Neural progenitor cell (in vitro differentiated cells): ENCODE measurements at regions not wholly inside any gene's neighbourhood (a gene's known extent, or its start where the extent isn't known, plus 50 kb on each side); places are given as distances from the start of the nearest gene placed in this dataset.

Source experiments
- DNase-seq: peaks from one replicate; pipeline ENCODE4 v3.0.0-alpha.2; 2016; ENCODE audit warnings: low spot score
- H2AFZ ChIP-seq: fragments of 200-600 bp; sonication (generic); replicated peaks from 2 replicates; pipeline ENCODE4 v1.6.1; 2016; ENCODE audit warnings: antibody characterized with exemption
- H3F3A ChIP-seq: fragments of 200-600 bp; sonication (generic); 2 replicates; pipeline ENCODE4 v1.6.1; 2016; ENCODE audit warnings: antibody characterized with exemption, low read depth
- H3K27ac ChIP-seq: fragments of 200-600 bp; sonication (generic); 2 replicates; pipeline ENCODE4 v1.5.1; 2016; ENCODE audit warnings: mild to moderate bottlenecking
- H3K27me3 ChIP-seq: fragments of 200-600 bp; sonication (generic); 2 replicates; pipeline ENCODE4 v1.6.1; 2016; ENCODE audit warnings: mild to moderate bottlenecking, moderate library complexity
- H3K36me3 ChIP-seq: fragments of 200-600 bp; sonication (generic); 2 replicates; pipeline ENCODE4 v1.5.1; 2016
- H3K4me1 ChIP-seq: fragments of 200-600 bp; sonication (generic); 2 replicates; pipeline ENCODE4 v1.6.1; 2016; ENCODE audit warnings: mixed run types
- H3K4me2 ChIP-seq: fragments of 200-600 bp; sonication (generic); 2 replicates; pipeline ENCODE4 v1.6.1; 2016
- H3K4me3 ChIP-seq: fragments of 200-600 bp; sonication (generic); 2 replicates; pipeline ENCODE4 v1.5.1; 2016
- H3K79me2 ChIP-seq: fragments of 200-600 bp; sonication (generic); 2 replicates; pipeline ENCODE4 v1.6.1; 2016; ENCODE audit warnings: low read depth
- H3K9ac ChIP-seq: fragments of 200-600 bp; sonication (generic); 2 replicates; pipeline ENCODE4 v1.6.1; 2016
- H3K9me3 ChIP-seq: fragments of 200-600 bp; sonication (generic); 2 replicates; pipeline ENCODE4 v1.5.1; 2016; ENCODE audit warnings: low read depth
- H4K20me1 ChIP-seq: fragments of 200-600 bp; sonication (generic); 2 replicates; pipeline ENCODE4 v1.6.1; 2016; ENCODE audit warnings: low read depth
- H3K27ac Mint-ChIP-seq: 3 replicates; pipeline ENCODE4 v1.8.0; 2021; ENCODE audit warnings: mixed read lengths
- H3K27me3 Mint-ChIP-seq: 2 replicates; pipeline ENCODE4 v1.8.0; 2022; ENCODE audit warnings: low read depth, mild to moderate bottlenecking, inconsistent platforms, moderate library complexity, mixed read lengths; ENCODE audit not compliant: insufficient read depth
- H3K36me3 Mint-ChIP-seq: 3 replicates; pipeline ENCODE4 v1.8.0; 2021; ENCODE audit warnings: mixed read lengths
- H3K4me1 Mint-ChIP-seq: 3 replicates; pipeline ENCODE4 v1.8.0; 2021; ENCODE audit warnings: mixed read lengths
- H3K4me3 Mint-ChIP-seq: 3 replicates; pipeline ENCODE4 v1.8.0; 2021; ENCODE audit warnings: mild to moderate bottlenecking, moderate library complexity, mixed read lengths
- H3K9me3 Mint-ChIP-seq: 3 replicates; pipeline ENCODE4 v1.8.0; 2020; ENCODE audit warnings: mixed read lengths
- EZH2 ChIP-seq: fragments of 200-600 bp; sonication (generic); IDR thresholded peaks from 2 replicates; pipeline ENCODE4 v1.6.1; 2017; ENCODE audit warnings: antibody characterized with exemption, mild to moderate bottlenecking, moderate library complexity
- EZH2phosphoT487 ChIP-seq: fragments of 200-600 bp; sonication (generic); IDR thresholded peaks from 2 replicates; pipeline ENCODE4 v1.6.1; 2017; ENCODE audit warnings: antibody characterized with exemption
- TF ChIP-seq, protein P1 (sequence below): fragments of 200-600 bp; sonication (generic); IDR thresholded peaks from 2 replicates; pipeline ENCODE4 v1.5.1; 2017; ENCODE audit warnings: antibody characterized with exemption, mild to moderate bottlenecking

- Histone ChIP-seq H2AFZ (no peak overlapping the region), H3K4me2 (no peak overlapping the region)
- H3K27ac Mint-ChIP-seq: no peak overlapping the region
Measured at GRCh38 chr18:2325308-2325849, 245.9 kb downstream of the METTL4 start.

DNA sequence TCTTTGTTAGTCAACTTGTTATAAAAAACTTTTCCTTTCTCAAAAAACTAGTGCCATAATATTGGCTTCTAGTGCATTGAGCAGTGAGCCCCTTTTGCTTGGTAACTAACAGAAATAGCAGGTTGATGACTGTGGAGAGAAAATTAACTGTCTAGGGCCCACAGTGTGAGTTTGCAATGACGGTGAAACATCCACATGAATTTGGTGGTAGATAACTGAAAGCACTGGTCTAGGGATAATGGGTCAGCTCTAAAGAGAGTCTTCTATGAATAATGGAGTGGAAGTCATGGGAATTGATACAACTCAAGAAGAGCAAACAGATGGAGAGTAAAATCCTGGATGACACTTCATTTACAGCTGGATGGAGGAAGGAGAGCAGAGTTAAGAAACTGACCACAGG is 245.4 kb downstream of the METTL4 start:
- Histone ChIP-seq H4K20me1 (no peaks in the 10 kb centered on the region), H2AFZ (no peak overlapping the region), H3K27me3 (no peaks in the 10 kb centered on the region), H3K4me2 (no peak overlapping the region), H3K79me2 (no peaks in the 10 kb centered on the region), H3K4me3 (no peak overlapping the region), H3K27ac (no peak overlapping the region), H3K4me1 (peaks cover 15% of the 10 kb centered on the region), H3K36me3 (no peaks in the 10 kb centered on the region), H3K9me3 (no peaks in the 10 kb centered on the region), H3K9ac (no peak overlapping the region), H3F3A (no peaks in the 10 kb centered on the region)
- Mint-ChIP-seq H3K9me3 (no peaks in the 10 kb centered on the region), H3K27me3 (no peaks in the 10 kb centered on the region), H3K36me3 (no peaks in the 10 kb centered on the region), H3K4me3 (no peak overlapping the region), H3K27ac (no peak overlapping the region), H3K4me1 (no peaks in the 10 kb centered on the region)
- TF ChIP-seq, protein P1, sequence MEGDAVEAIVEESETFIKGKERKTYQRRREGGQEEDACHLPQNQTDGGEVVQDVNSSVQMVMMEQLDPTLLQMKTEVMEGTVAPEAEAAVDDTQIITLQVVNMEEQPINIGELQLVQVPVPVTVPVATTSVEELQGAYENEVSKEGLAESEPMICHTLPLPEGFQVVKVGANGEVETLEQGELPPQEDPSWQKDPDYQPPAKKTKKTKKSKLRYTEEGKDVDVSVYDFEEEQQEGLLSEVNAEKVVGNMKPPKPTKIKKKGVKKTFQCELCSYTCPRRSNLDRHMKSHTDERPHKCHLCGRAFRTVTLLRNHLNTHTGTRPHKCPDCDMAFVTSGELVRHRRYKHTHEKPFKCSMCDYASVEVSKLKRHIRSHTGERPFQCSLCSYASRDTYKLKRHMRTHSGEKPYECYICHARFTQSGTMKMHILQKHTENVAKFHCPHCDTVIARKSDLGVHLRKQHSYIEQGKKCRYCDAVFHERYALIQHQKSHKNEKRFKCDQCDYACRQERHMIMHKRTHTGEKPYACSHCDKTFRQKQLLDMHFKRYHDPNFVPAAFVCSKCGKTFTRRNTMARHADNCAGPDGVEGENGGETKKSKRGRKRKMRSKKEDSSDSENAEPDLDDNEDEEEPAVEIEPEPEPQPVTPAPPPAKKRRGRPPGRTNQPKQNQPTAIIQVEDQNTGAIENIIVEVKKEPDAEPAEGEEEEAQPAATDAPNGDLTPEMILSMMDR: no peak
- TF ChIP-seq EZH2 (no peak), EZH2phosphoT487 (no peak)
- no peak for DNase-seq

More at GRCh38 chr18:2325308-2325849, 245.9 kb downstream of the METTL4 start:
- H3K36me3 ChIP-seq: no peaks in the 10 kb centered on the region
- peaks cover 2% of the 10 kb centered on the region for H3K27me3 Mint-ChIP-seq
- TF ChIP-seq EZH2 (no peak), EZH2phosphoT487 (no peak)
- TF ChIP-seq, protein P1: no peak
- no peaks in the 10 kb centered on the region for H3F3A ChIP-seq
- H3K9me3 Mint-ChIP-seq: no peaks in the 10 kb centered on the region
- H3K36me3 Mint-ChIP-seq: no peaks in the 10 kb centered on the region
- H3K4me1 ChIP-seq: peaks cover 17% of the 10 kb centered on the region
- no peaks in the 10 kb centered on the region for H3K4me1 Mint-ChIP-seq
- no peaks in the 10 kb centered on the region for H3K9me3 ChIP-seq
- no peak overlapping the region for H3K9ac ChIP-seq
- no peaks in the 10 kb centered on the region for H3K79me2 ChIP-seq
- no peak for DNase-seq
- H3K4me3 ChIP-seq: no peak overlapping the region
- H3K4me3 Mint-ChIP-seq: no peak overlapping the region
- H4K20me1 ChIP-seq: no peaks in the 10 kb centered on the region
- no peaks in the 10 kb centered on the region for H3K27me3 ChIP-seq
- no peak overlapping the region for H3K27ac ChIP-seq

DNA sequence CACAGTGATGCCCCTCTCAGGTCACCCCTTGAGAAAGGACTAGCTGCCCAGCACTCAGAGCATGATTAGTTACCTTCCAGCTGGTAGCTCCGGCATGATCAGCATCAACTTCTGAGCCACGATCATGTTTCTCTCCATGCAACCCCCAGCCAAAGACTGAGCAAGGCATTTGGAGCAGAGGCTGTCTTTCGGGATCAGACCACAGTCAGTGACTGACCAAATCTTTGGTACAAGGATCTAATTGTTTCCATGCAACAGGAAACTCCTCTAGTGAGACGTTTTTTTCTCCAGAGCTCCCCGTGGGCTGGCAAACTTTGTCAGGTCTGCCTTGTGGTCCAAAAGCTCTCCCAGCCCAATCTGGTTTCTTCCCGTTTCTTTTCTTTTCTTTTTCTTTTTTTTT is 244.3 kb downstream of the METTL4 start:
- no peaks in the 10 kb centered on the region for H3K9me3 ChIP-seq
- no peak overlapping the region for H3K9ac ChIP-seq
- H3K27me3 ChIP-seq: no peaks in the 10 kb centered on the region
- no peak overlapping the region for H3K4me3 ChIP-seq
- H2AFZ ChIP-seq: no peak overlapping the region
- H3K27ac ChIP-seq: no peak overlapping the region
- no peak for DNase-seq
- H3K36me3 ChIP-seq: no peaks in the 10 kb centered on the region
- Mint-ChIP-seq H3K36me3 (no peaks in the 10 kb centered on the region), H3K4me1 (no peaks in the 10 kb centered on the region), H3K9me3 (no peaks in the 10 kb centered on the region), H3K27me3 (no peaks in the 10 kb centered on the region), H3K27ac (no peak overlapping the region), H3K4me3 (no peak overlapping the region)
- H3K4me1 ChIP-seq: peaks cover 17% of the 10 kb centered on the region
- H4K20me1 ChIP-seq: no peaks in the 10 kb centered on the region
- H3K4me2 ChIP-seq: no peak overlapping the region
- no peaks in the 10 kb centered on the region for H3K79me2 ChIP-seq
- H3F3A ChIP-seq: no peaks in the 10 kb centered on the region
- TF ChIP-seq EZH2: no peak
- TF ChIP-seq, protein P1: no peak
- TF ChIP-seq EZH2phosphoT487: no peak
